Hematopoietic multipotent progenitor cell treated with erythropoietin and hydrocortisone succinate and interleukin-3 and kit ligand, for 8 days (in vitro differentiated cells): ENCODE measurements at regions not wholly inside any gene's neighbourhood (a gene's known extent, or its start where the extent isn't known, plus 50 kb on each side); places are given as distances from the start of the nearest gene placed in this dataset.
"Not testable (repeated sequence)": the region's sequence is repeated elsewhere in the genome, so short reads cannot be mapped to it uniquely, and the experiment has no call there.

Source experiments
- DNase-seq: peaks from one replicate; pipeline ENCODE4 v3.0.0-alpha.2; 2015

- no peak for DNase-seq
Observed at GRCh38 chr10:11691319-11691755, 50.8 kb upstream of the ECHDC3 start.

- no peak for DNase-seq
Observed at GRCh38 chr10:11689945-11690736, 52.0 kb upstream of the ECHDC3 start.

GRCh38 chr10:11688448-11688795, 53.8 kb upstream of the ECHDC3 start:
- not testable (repeated sequence) for DNase-seq

- DNase-seq, result no peak
Observed at GRCh38 chr10:11687779-11688447, 54.3 kb upstream of the ECHDC3 start.

- DNase-seq, result peak; percentile 25
Observed at GRCh38 chr10:11687357-11687771, 54.8 kb upstream of the ECHDC3 start.

- DNase-seq, result peak; percentile 96
Observed at GRCh38 chr10:11685787-11686218, 56.4 kb upstream of the ECHDC3 start.

- DNase-seq, result peak; percentile 65
Observed at GRCh38 chr10:11684717-11685645, 57.2 kb upstream of the ECHDC3 start.

GRCh38 chr10:11684341-11684716, 57.9 kb upstream of the ECHDC3 start:
- not testable (repeated sequence) for DNase-seq

- no peak for DNase-seq
Observed at GRCh38 chr10:11683529-11684320, 58.5 kb upstream of the ECHDC3 start.

- no peak for DNase-seq
Observed at GRCh38 chr10:11682851-11683250, 59.3 kb upstream of the ECHDC3 start.

GRCh38 chr10:11682267-11682683, 59.9 kb upstream of the ECHDC3 start:
- DNase-seq, result no peak

GRCh38 chr10:11680496-11680895, 61.7 kb upstream of the ECHDC3 start:
- DNase-seq, result no peak

GRCh38 chr10:11679946-11680345, 62.2 kb upstream of the ECHDC3 start:
- no peak for DNase-seq

- DNase-seq, result no peak
Observed at GRCh38 chr10:11678074-11678793, 63.9 kb upstream of the ECHDC3 start.

GRCh38 chr10:11677480-11677879, 64.7 kb upstream of the ECHDC3 start:
- no peak for DNase-seq

GRCh38 chr10:11673346-11674280, 62.2 kb upstream of the USP6NL start:
- DNase-seq, result no peak

GRCh38 chr10:11672836-11673235, 61.4 kb upstream of the USP6NL start:
- DNase-seq, result no peak

GRCh38 chr10:11670381-11670780, 58.9 kb upstream of the USP6NL start:
- DNase-seq, result no peak

- no peak for DNase-seq
Observed at GRCh38 chr10:11668847-11669610, 57.6 kb upstream of the USP6NL start.

GRCh38 chr10:11667756-11668155, 56.3 kb upstream of the USP6NL start:
- DNase-seq, result no peak
